RWPE1 (cell line): ENCODE measurements at regions not wholly inside any gene's neighbourhood (a gene's known extent, or its start where the extent isn't known, plus 50 kb on each side); places are given as distances from the start of the nearest gene placed in this dataset.

Source experiments
- CTCF ChIA-PET: fragments of 350-600 bp; sonication (Branson Sonifier 250); formaldehyde crosslinking; extraction: SDS; loops from one replicate; lab custom pipeline; 2021; lab: Yijun Ruan, JAX
- POLR2A ChIA-PET: fragments of 400-600 bp; formaldehyde crosslinking; extraction: SDS; loops from one replicate; lab custom pipeline; 2020; ENCODE audit warnings: antibody characterized with exemption; ENCODE audit not compliant: low non-redundant PET; lab: Yijun Ruan, JAX
- DNase-seq: peaks from one replicate; pipeline ENCODE4 v3.0.0; 2012; ENCODE audit warnings: low spot score
- H3K27ac ChIP-seq: fragments of 450-650 bp; 2 replicates; pipeline ENCODE4 v1.5.1; 2017
- CTCF ChIP-seq: fragments of 450-650 bp; conservative IDR thresholded peaks from 2 replicates; pipeline ENCODE4 v1.5.1; 2017; ENCODE audit warnings: low read depth, mild to moderate bottlenecking

- ChIA-PET CTCF (interaction anchor here (0.7 kb wide), 1 partner anchor 85 kb away, joined by 5 read pairs; no protein-coding TSS in a partner anchor), POLR2A (no interaction called here)
- H3K27ac ChIP-seq, result no peak overlapping the region
- TF ChIP-seq CTCF, result no peak
- no peak for DNase-seq
These were observed 652.3 kb downstream of the BNC2 start for GRCh38 chr9:16217943-16218701.

GRCh38 chr9:16221366-16221765 lies 649.1 kb downstream of the BNC2 start:
- DNase-seq, result no peak
- POLR2A ChIA-PET, result no interaction called here
- TF ChIP-seq CTCF, result no peak
- H3K27ac ChIP-seq, result no peak overlapping the region
- CTCF ChIA-PET, result interaction anchor here (0.8 kb wide), 1 partner anchor 211 kb away, joined by 3 read pairs; no protein-coding TSS in a partner anchor

GRCh38 chr9:16221822-16222547 lies 648.5 kb downstream of the BNC2 start:
- ChIA-PET CTCF (no interaction called here), POLR2A (no interaction called here)
- DNase-seq, result no peak
- no peak overlapping the region for H3K27ac ChIP-seq
- TF ChIP-seq CTCF, result no peak

- ChIA-PET CTCF (interaction anchor here (0.7 kb wide), 1 partner anchor 92 kb away, joined by 3 read pairs; no protein-coding TSS in a partner anchor), POLR2A (no interaction called here)
- no peak for DNase-seq
- no peak for TF ChIP-seq CTCF
- no peak overlapping the region for H3K27ac ChIP-seq
These were observed 647.2 kb downstream of the BNC2 start for GRCh38 chr9:16223074-16223871.

- ChIA-PET POLR2A (no interaction called here), CTCF (no interaction called here)
- TF ChIP-seq CTCF, result no peak
- no peak overlapping the region for H3K27ac ChIP-seq
- DNase-seq, result no peak
These were observed 639.7 kb downstream of the BNC2 start for GRCh38 chr9:16230731-16231130.

GRCh38 chr9:16236311-16236710 lies 634.2 kb downstream of the BNC2 start:
- no peak for DNase-seq
- H3K27ac ChIP-seq, result no peak overlapping the region
- no peak for TF ChIP-seq CTCF
- CTCF ChIA-PET, result no interaction called here
- POLR2A ChIA-PET, result no interaction called here
